Panc1 (cell line): ENCODE measurements at regions not wholly inside any gene's neighbourhood (a gene's known extent, or its start where the extent isn't known, plus 50 kb on each side); places are given as distances from the start of the nearest gene placed in this dataset.

ENCODE experiments used
- ATAC-seq: fragments of 200-7000 bp; cut with Tn5 transposase; 2 replicates; pipeline ENCODE4 v1.9.1; 2020; ENCODE audit warnings: mild to moderate bottlenecking, moderate library complexity
- BruUV-seq: library from RNA; stranded (reverse); fragments of 400-500 nt; replicated peaks from 2 replicates; lab custom pipeline; 2021; lab: Mats Ljungman, UMichigan
- CTCF ChIA-PET: fragments of 300-600 bp; sonication (Branson Sonifier 250); formaldehyde crosslinking; loops from one replicate; lab custom pipeline; 2022; ENCODE audit warnings: antibody characterized with exemption; lab: Charles Lee
- POLR2A ChIA-PET: fragments of 300-600 bp; sonication (Branson Sonifier 250); formaldehyde crosslinking; loops from one replicate; lab custom pipeline; 2022; ENCODE audit warnings: antibody characterized with exemption; lab: Charles Lee
- DNase-seq: peaks from one replicate; pipeline ENCODE4 v3.0.0-alpha.2; 2010; ENCODE audit warnings: low read depth, low spot score
- H3K27ac ChIP-seq: 2 replicates; pipeline ENCODE4 v1.5.1; 2011; ENCODE audit warnings: mild to moderate bottlenecking, low read length, inconsistent platforms
- H3K27me3 ChIP-seq: fragments of 200-500 bp; sonication (Bioruptor generic); 2 replicates; pipeline ENCODE4 v1.6.0; 2014; ENCODE audit warnings: low read length, inconsistent platforms; ENCODE audit not compliant: control insufficient read depth, insufficient read depth
- H3K36me3 ChIP-seq: fragments of 200-500 bp; sonication (Bioruptor generic); 2 replicates; pipeline ENCODE4 v1.5.1; 2014; ENCODE audit warnings: inconsistent platforms, mild to moderate bottlenecking, low read length, moderate library complexity; ENCODE audit not compliant: control insufficient read depth, insufficient read depth
- H3K4me1 ChIP-seq: 2 replicates; pipeline ENCODE4 v1.5.1; 2011; ENCODE audit warnings: inconsistent platforms, mild to moderate bottlenecking, low read length, moderate library complexity; ENCODE audit not compliant: control insufficient read depth, insufficient read depth
- H3K4me3 ChIP-seq, 2 experiments: 2 replicates each; pipeline ENCODE4 v1.5.1; 2011 to 2012; ENCODE audit warnings: low read depth in 2 of 2, low read length in 2 of 2, mild to moderate bottlenecking in 2 of 2, inconsistent platforms in 1 of 2, moderate library complexity in 1 of 2
- H3K9me3 ChIP-seq: fragments of 200-500 bp; sonication (Bioruptor generic); 2 replicates; pipeline ENCODE4 v1.5.1; 2014; ENCODE audit warnings: low read depth, mild to moderate bottlenecking, inconsistent platforms, low read length, moderate library complexity; ENCODE audit not compliant: control insufficient read depth, insufficient read depth
- POLR2AphosphoS5 ChIP-seq: IDR thresholded peaks from 2 replicates; pipeline ENCODE4 v1.6.1; 2012; ENCODE audit warnings: mild to moderate bottlenecking, low read depth, low read length, moderate library complexity
- SIN3A ChIP-seq: IDR thresholded peaks from 2 replicates; pipeline ENCODE4 v1.6.1; 2012; ENCODE audit warnings: low read depth, mild to moderate bottlenecking, low read length, moderate library complexity, borderline replicate concordance; ENCODE audit not compliant: insufficient read depth
- TCF7L2 ChIP-seq: IDR thresholded peaks from 2 replicates; pipeline ENCODE4 v1.6.1; 2011; ENCODE audit warnings: mild to moderate bottlenecking, low read depth, low read length, inconsistent platforms
- in situ Hi-C: cut with HindIII; loops from 2 replicates; pipeline ENCODE4 v1.10.0; 2016; ENCODE audit warnings: low sequenced_read_pairs, low pct_unique_long_range_greater_than_20kb
- intact Hi-C: fragments of 100-400 bp; cut with micrococcal nuclease; formaldehyde crosslinking; loops from one replicate; pipeline ENCODE4 v1.10.0; 2022; ENCODE audit not compliant: unreplicated experiment
- TF ChIP-seq, protein P1 (sequence below): fragments of 450-650 bp; IDR thresholded peaks from 2 replicates; pipeline ENCODE4 v1.5.1; 2017; ENCODE audit warnings: mild to moderate bottlenecking
- TF ChIP-seq, protein P2 (sequence below), 2 experiments: IDR thresholded peaks; 2 replicates each; pipeline ENCODE4 v1.6.1; 2011 to 2012; ENCODE audit warnings: low read depth in 2 of 2, control low read depth in 1 of 2, low read length in 1 of 2, mild to moderate bottlenecking in 1 of 2, moderate library complexity in 1 of 2; ENCODE audit not compliant: insufficient read depth in 1 of 2

DNA sequence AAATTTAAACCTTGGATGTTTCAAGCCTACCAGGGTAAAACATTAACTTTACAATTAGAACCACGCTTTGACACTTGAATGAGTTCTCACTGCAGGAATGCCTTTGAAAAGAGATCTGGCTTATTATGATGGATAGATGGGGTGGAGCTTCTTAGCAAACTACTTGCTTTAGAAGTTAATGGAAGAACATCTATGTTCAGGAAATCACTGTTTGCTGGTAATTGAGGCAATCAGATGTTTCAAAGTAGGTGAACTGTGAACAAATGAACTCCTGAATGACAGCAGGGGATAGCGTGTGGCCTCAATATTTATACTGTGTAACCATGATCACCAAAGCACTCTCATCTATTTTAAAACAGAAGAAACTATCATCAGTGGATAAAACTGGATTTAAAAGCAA is 383.6 kb downstream of the PIK3C3 start:
- intact Hi-C loops: no loop called here
- POLR2A ChIA-PET: no interaction called here
- BruUV-seq: no TSS peak
- no peak overlapping the region for H3K27ac ChIP-seq
- ATAC-seq (no peak), DNase-seq (no peak)
- no peaks in the 10 kb centered on the region for H3K4me1 ChIP-seq
- H3K36me3 ChIP-seq: no peaks in the 10 kb centered on the region
- H3K4me3 ChIP-seq: no peak overlapping the region
- no peaks in the 10 kb centered on the region for H3K27me3 ChIP-seq
- no peaks in the 10 kb centered on the region for H3K9me3 ChIP-seq
- in situ Hi-C loops: no loop called here
- TF ChIP-seq, protein P1, sequence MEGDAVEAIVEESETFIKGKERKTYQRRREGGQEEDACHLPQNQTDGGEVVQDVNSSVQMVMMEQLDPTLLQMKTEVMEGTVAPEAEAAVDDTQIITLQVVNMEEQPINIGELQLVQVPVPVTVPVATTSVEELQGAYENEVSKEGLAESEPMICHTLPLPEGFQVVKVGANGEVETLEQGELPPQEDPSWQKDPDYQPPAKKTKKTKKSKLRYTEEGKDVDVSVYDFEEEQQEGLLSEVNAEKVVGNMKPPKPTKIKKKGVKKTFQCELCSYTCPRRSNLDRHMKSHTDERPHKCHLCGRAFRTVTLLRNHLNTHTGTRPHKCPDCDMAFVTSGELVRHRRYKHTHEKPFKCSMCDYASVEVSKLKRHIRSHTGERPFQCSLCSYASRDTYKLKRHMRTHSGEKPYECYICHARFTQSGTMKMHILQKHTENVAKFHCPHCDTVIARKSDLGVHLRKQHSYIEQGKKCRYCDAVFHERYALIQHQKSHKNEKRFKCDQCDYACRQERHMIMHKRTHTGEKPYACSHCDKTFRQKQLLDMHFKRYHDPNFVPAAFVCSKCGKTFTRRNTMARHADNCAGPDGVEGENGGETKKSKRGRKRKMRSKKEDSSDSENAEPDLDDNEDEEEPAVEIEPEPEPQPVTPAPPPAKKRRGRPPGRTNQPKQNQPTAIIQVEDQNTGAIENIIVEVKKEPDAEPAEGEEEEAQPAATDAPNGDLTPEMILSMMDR: no peak
- TF ChIP-seq TCF7L2 (no peak), POLR2AphosphoS5 (no peak), SIN3A (no peak)
- TF ChIP-seq, protein P2, sequence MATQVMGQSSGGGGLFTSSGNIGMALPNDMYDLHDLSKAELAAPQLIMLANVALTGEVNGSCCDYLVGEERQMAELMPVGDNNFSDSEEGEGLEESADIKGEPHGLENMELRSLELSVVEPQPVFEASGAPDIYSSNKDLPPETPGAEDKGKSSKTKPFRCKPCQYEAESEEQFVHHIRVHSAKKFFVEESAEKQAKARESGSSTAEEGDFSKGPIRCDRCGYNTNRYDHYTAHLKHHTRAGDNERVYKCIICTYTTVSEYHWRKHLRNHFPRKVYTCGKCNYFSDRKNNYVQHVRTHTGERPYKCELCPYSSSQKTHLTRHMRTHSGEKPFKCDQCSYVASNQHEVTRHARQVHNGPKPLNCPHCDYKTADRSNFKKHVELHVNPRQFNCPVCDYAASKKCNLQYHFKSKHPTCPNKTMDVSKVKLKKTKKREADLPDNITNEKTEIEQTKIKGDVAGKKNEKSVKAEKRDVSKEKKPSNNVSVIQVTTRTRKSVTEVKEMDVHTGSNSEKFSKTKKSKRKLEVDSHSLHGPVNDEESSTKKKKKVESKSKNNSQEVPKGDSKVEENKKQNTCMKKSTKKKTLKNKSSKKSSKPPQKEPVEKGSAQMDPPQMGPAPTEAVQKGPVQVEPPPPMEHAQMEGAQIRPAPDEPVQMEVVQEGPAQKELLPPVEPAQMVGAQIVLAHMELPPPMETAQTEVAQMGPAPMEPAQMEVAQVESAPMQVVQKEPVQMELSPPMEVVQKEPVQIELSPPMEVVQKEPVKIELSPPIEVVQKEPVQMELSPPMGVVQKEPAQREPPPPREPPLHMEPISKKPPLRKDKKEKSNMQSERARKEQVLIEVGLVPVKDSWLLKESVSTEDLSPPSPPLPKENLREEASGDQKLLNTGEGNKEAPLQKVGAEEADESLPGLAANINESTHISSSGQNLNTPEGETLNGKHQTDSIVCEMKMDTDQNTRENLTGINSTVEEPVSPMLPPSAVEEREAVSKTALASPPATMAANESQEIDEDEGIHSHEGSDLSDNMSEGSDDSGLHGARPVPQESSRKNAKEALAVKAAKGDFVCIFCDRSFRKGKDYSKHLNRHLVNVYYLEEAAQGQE (IDR thresholded peaks at IDR 0.05; ENCODE audit: insufficient read depth in 1 of 2, low read depth in 2 of 2, low read length in 1 of 2): no peak
- CTCF ChIA-PET: no interaction called here

DNA sequence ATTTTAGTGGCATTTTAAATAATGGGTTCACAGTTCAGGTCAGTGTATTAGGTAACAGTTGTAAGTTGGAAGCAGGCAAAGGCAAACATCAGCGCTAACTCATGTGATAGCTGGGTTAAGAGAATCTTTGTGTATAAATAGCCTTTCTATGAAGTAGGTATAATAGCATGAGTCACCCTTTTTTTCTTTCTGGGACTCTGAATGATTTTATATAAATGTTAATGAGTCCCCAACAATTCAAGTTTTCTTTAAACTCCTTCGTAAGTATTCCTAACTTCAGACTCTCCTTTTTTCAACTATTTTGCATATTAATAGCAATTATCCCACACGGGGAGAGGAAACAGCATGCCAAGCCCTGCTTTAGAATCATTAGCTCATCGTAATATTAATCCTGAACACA is 384.3 kb downstream of the PIK3C3 start:
- Histone ChIP-seq H3K36me3 (no peaks in the 10 kb centered on the region), H3K9me3 (no peaks in the 10 kb centered on the region), H3K27me3 (no peaks in the 10 kb centered on the region), H3K27ac (no peak overlapping the region), H3K4me1 (no peaks in the 10 kb centered on the region), H3K4me3 (no peak overlapping the region)
- ChIA-PET CTCF (no interaction called here), POLR2A (no interaction called here)
- DNase-seq (no peak), ATAC-seq (no peak)
- no TSS peak for BruUV-seq
- TF ChIP-seq SIN3A (no peak), TCF7L2 (no peak), POLR2AphosphoS5 (no peak)
- TF ChIP-seq, protein P2 (IDR thresholded peaks at IDR 0.05; ENCODE audit: insufficient read depth in 1 of 2, low read depth in 2 of 2, low read length in 1 of 2): no peak
- in situ Hi-C loops: no loop called here
- intact Hi-C loops: no loop called here
